ENCODE measurements at regions not wholly inside any gene's neighbourhood (a gene's known extent, or its start where the extent isn't known, plus 50 kb on each side); places are given as distances from the start of the nearest gene placed in this dataset.
"Not testable (repeated sequence)": the region's sequence is repeated elsewhere in the genome, so short reads cannot be mapped to it uniquely, and the experiment has no call there.

DNA sequence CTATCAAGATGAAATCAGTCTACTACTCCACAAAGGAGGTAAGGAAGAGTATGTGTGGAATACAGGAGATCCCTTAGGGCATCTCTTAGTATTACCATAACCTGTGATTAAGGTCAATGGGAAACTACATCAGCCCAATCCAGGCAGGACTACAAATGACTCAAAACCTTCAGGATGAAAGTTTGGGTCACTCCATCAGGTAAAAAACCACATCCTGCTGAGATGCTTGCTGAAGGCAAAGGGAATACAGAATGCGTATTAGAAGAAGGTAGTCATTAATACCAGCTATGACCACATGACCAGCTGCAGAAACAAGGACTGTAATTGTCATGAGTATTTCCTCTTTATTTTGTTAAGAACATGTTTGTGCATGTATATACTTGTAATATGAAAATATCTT, 418.8 kb downstream of the DTWD2 start:
- not testable (repeated sequence) for H3K27me3 Mint-ChIP-seq (ENCODE audit: low read depth); H3K79me1 ChIP-seq (ENCODE audit: insufficient read depth, low read depth, low read length, poor library complexity, severe bottlenecking); H2BK20ac ChIP-seq (ENCODE audit: low read depth, low read length, poor library complexity, severe bottlenecking); H2BK12ac ChIP-seq (ENCODE audit: insufficient read length, low read depth, low read length); H3K36me3 Mint-ChIP-seq (ENCODE audit: insufficient read depth in 1 of 3, low read depth in 3 of 3); H3K9me3 Mint-ChIP-seq; H4K91ac ChIP-seq (ENCODE audit: insufficient read length, low read depth, low read length); H3K27ac ChIP-seq (ENCODE audit: insufficient read length, low read depth, low read length); H3T11ph ChIP-seq (ENCODE audit: low read length); H3K4me1 Mint-ChIP-seq; H3K56ac ChIP-seq (ENCODE audit: insufficient read length, low read depth, low read length); H2BK15ac ChIP-seq (ENCODE audit: low read depth, low read length); H3K9me3 ChIP-seq (ENCODE audit: control insufficient read depth, low read depth, low read length); H3K18ac ChIP-seq (ENCODE audit: insufficient read length, low read depth, low read length); DNase-seq; H2AK5ac ChIP-seq (ENCODE audit: insufficient read length, low read length); H3K4me3 Mint-ChIP-seq; H3K4me1 ChIP-seq (ENCODE audit: insufficient read depth, low read length); H2AFZ ChIP-seq (ENCODE audit: low read length); H4K8ac ChIP-seq (replicated peaks; ENCODE audit: insufficient read length, low read depth, low read length); H3K23me2 ChIP-seq (ENCODE audit: insufficient read length, low read depth, low read length, poor library complexity, severe bottlenecking); H3K4me2 ChIP-seq (ENCODE audit: insufficient read depth, insufficient read length, low read length); H3K23ac ChIP-seq (ENCODE audit: insufficient read length, low read depth, low read length); H3K4ac ChIP-seq (ENCODE audit: low read depth, low read length); H4K5ac ChIP-seq (ENCODE audit: insufficient read length, low read depth, low read length); H3K79me2 ChIP-seq (ENCODE audit: insufficient read depth, low read length); H2BK5ac ChIP-seq (ENCODE audit: insufficient read length, low read length); H3K9ac ChIP-seq (ENCODE audit: extremely low read depth, insufficient read length, low read length); H3K27ac Mint-ChIP-seq; H2BK120ac ChIP-seq (ENCODE audit: low read depth, low read length, poor library complexity, severe bottlenecking); H3K14ac ChIP-seq (ENCODE audit: insufficient read depth, low read length); H3K27me3 ChIP-seq (ENCODE audit: insufficient read depth, low read length); H4K20me1 ChIP-seq (ENCODE audit: control insufficient read depth, insufficient read depth, insufficient read length)
- WGBS (ENCODE audit: extremely low coverage, insufficient read length, low lambda C conversion rate) = no CpG with 5 or more reads among the region's 1 CpG
